Thoracic aorta (tissue), 2 donors: ENCODE measurements at regions not wholly inside any gene's neighbourhood (a gene's known extent, or its start where the extent isn't known, plus 50 kb on each side); places are given as distances from the start of the nearest gene placed in this dataset.

Source experiments
- ATAC-seq: fragments of 150-250 bp; one replicate; pipeline ENCODE4 v1.8.0; 2017; ENCODE audit warnings: low read depth; ENCODE audit not compliant: insufficient number of reproducible peaks, low FRiP score
- DNase-seq: peaks from one replicate; pipeline ENCODE4 v3.0.0-alpha.2; 2020; ENCODE audit warnings: low spot score
- H3K27ac ChIP-seq, 2 donors: fragments of 200-600 bp; sonication (generic); 1 replicate in 1 of 2; 2 replicates in 1 of 2; pipeline ENCODE4 v1.5.1; 2016; ENCODE audit warnings: mild to moderate bottlenecking in 2 of 2, moderate library complexity in 2 of 2
- H3K27me3 ChIP-seq: fragments of 200-600 bp; sonication (generic); replicated peaks from 2 replicates; pipeline ENCODE4 v1.6.0; 2016; ENCODE audit warnings: mild to moderate bottlenecking; ENCODE audit not compliant: insufficient read depth
- H3K36me3 ChIP-seq: fragments of 200-600 bp; sonication (generic); one replicate; pipeline ENCODE4 v1.5.1; 2016
- H3K4me1 ChIP-seq, 2 donors: fragments of 200-600 bp; sonication (generic); 1 replicate in 1 of 2; 2 replicates in 1 of 2; pipeline versions ENCODE4 v1.5.1 to v1.6.0; 2016; ENCODE audit warnings: low read depth in 2 of 2, mild to moderate bottlenecking in 1 of 2; ENCODE audit not compliant: control insufficient read depth in 1 of 2
- H3K4me3 ChIP-seq: fragments of 200-600 bp; sonication (generic); 2 replicates; pipeline ENCODE4 v1.5.1; 2016; ENCODE audit warnings: mild to moderate bottlenecking
- H3K9me3 ChIP-seq: fragments of 200-600 bp; sonication (generic); 2 replicates; pipeline ENCODE4 v1.5.1; 2016
- TF ChIP-seq, protein P1 (sequence below): fragments of 200-600 bp; sonication (generic); IDR thresholded peaks from one replicate; pipeline ENCODE4 v1.5.1; 2019; ENCODE audit warnings: antibody characterized with exemption

DNA sequence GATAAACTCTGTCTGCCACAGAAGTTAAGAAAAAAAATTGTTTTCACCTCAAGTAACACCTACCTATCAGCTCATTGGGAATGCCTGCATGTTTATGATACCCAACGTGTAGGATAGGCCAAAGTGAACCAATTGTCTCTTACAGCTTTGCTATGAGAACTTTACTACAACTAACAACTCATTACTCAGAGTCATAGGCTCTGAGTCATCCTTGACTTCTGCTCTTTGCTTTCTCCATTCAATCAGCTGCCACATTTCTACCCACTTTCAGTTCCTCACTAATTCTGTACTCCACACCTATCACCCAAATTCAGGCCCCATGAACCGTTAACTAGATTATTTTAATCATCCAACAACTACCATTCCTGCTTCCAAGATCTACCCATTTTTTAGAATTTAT is 843.9 kb downstream of the TUSC7 start:
- Histone ChIP-seq H3K4me3 (no peak overlapping the region), H3K27me3 (no peaks in the 10 kb centered on the region), H3K36me3 (no peaks in the 10 kb centered on the region), H3K9me3 (no peaks in the 10 kb centered on the region), H3K4me1 (no peaks in the 10 kb centered on the region), H3K27ac (no peak overlapping the region)
- TF ChIP-seq, protein P1, sequence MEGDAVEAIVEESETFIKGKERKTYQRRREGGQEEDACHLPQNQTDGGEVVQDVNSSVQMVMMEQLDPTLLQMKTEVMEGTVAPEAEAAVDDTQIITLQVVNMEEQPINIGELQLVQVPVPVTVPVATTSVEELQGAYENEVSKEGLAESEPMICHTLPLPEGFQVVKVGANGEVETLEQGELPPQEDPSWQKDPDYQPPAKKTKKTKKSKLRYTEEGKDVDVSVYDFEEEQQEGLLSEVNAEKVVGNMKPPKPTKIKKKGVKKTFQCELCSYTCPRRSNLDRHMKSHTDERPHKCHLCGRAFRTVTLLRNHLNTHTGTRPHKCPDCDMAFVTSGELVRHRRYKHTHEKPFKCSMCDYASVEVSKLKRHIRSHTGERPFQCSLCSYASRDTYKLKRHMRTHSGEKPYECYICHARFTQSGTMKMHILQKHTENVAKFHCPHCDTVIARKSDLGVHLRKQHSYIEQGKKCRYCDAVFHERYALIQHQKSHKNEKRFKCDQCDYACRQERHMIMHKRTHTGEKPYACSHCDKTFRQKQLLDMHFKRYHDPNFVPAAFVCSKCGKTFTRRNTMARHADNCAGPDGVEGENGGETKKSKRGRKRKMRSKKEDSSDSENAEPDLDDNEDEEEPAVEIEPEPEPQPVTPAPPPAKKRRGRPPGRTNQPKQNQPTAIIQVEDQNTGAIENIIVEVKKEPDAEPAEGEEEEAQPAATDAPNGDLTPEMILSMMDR, result no peak
- ATAC-seq, result no peak
- no peak for DNase-seq

DNA sequence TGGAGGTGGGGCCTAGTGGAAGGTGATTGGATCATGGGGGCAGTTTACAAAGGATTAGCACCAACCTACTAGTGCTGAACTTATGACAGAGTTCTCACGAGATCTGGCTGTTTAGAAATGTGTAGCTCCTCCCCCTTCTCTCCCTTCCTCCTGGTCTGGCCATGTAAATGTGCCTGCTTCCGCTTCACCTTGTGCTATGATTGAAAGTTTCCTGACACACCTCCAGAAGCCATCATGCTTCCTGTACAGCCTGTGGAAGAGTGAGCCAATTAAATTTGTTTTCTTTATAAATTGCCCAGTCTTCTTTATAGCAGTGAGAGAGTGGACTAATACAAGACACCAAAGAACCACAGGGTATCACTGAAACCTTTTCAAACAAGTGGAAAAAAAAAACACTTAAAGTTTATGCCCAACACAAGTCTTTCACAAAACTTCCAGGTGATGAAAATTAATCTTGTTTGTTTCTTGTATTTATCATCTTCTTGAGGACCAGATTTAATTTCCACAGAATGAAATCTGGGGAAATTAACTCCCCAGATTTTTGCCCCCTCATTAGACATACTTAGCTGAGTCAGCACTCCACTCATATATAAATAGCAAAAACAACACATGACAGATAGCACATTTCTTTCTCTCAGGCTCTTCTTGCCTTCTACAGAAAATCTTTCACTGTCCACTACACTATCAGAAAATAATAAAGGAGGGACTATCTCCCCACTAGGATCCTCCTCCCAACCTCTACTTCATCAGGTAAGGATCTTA is 847.2 kb downstream of the TUSC7 start:
- H3K9me3 ChIP-seq, result no peaks in the 10 kb centered on the region
- no peaks in the 10 kb centered on the region for H3K4me1 ChIP-seq
- no peaks in the 10 kb centered on the region for H3K27me3 ChIP-seq
- no peak for ATAC-seq
- H3K36me3 ChIP-seq, result no peaks in the 10 kb centered on the region
- no peak overlapping the region for H3K27ac ChIP-seq
- no peak for DNase-seq
- H3K4me3 ChIP-seq, result no peak overlapping the region
- TF ChIP-seq, protein P1, result no peak

DNA sequence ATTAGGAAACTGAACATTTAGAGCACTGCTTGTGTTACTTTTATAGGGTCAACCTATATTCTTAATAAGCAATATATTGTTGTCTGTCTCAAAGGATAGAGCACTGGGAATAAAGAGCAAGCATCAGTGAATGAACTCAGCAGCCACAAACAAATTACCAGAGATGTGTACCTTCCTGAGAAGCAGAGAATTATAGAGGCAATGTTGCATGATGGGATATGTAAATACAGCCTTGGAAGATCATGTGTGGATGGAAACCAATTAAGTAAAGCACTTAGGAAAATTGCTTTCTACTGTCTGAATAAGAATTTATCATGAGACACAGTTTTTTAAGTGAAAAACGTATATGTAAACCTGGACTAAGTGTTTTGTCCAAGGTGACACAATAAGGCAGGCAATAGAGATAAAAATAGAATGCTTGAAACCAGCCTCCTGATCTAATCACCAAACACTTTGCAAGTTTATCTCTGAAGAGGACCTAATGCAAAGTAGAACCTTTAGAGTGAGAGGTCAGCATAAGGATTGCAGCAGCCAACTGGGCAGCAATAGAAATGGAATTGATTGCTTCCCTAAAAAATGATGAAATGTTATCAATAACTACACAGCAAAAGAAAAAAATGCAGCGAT is 848.0 kb downstream of the TUSC7 start:
- Histone ChIP-seq H3K36me3 (no peaks in the 10 kb centered on the region), H3K4me1 (peaks cover 0 to 4% of the 10 kb centered on the region in 2 donors), H3K4me3 (no peak overlapping the region), H3K9me3 (no peaks in the 10 kb centered on the region), H3K27ac (no peak overlapping the region), H3K27me3 (no peaks in the 10 kb centered on the region)
- no peak for ATAC-seq
- TF ChIP-seq, protein P1, result no peak
- DNase-seq, result no peak

DNA sequence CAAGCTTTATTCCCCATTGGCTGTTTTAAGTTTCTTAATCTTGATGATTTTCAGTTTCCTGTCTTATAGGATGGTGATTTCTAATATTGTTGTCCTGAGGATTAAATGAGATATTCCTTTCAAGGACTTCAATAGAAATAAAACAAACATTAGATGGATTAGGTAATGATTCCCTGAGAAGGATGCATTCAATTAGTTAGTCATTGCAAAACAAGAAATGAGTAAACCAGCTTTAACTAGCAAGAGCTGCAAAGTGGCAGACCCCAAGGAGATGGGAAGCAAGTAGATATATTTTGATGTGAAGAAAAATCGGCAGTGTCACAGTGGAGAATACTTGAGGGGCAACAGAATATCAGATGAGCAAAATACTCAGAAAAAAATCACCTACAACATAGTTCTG is 849.1 kb downstream of the TUSC7 start:
- Histone ChIP-seq H3K4me3 (no peak overlapping the region), H3K36me3 (no peaks in the 10 kb centered on the region), H3K9me3 (no peaks in the 10 kb centered on the region), H3K4me1 (peaks cover 0 to 7% of the 10 kb centered on the region in 2 donors), H3K27ac (no peak overlapping the region), H3K27me3 (no peaks in the 10 kb centered on the region)
- DNase-seq (no peak), ATAC-seq (no peak)
- TF ChIP-seq, protein P1, result no peak

DNA sequence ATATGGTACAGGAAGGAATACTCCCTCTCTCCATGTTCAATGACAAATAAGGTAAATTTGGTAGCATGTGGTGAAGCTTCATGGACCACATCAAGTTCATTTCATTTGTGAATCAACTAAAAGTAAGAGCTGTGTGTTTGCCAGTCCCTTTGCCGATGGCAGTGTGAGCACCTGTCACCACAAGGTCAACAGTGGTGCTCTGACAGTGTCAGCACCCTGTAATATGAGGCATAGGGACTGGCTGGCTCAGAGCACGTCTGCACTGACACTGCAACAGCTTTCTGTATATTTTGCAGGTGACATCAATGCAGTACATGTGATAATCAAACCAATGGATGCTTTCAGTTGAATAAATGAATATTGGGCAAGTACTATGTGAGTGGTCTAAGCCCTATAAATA is 852.4 kb downstream of the TUSC7 start:
- no peak overlapping the region for H3K4me3 ChIP-seq
- no peaks in the 10 kb centered on the region for H3K9me3 ChIP-seq
- no peak overlapping the region for H3K27ac ChIP-seq
- no peaks in the 10 kb centered on the region for H3K36me3 ChIP-seq
- DNase-seq (no peak), ATAC-seq (no peak)
- peaks cover 0 to 7% of the 10 kb centered on the region in 2 donors for H3K4me1 ChIP-seq
- TF ChIP-seq, protein P1, result no peak
- H3K27me3 ChIP-seq, result no peaks in the 10 kb centered on the region
